SK-N-SH treated with all-trans-retinoic acid at 6 μM for 48 hours (cell line): ENCODE measurements at regions not wholly inside any gene's neighbourhood (a gene's known extent, or its start where the extent isn't known, plus 50 kb on each side); places are given as distances from the start of the nearest gene placed in this dataset.

Experiments
- ATAC-seq: fragments of 200-7000 bp; cut with Tn5 transposase; 3 replicates; pipeline ENCODE4 v1.9.1; 2020; ENCODE audit warnings: mild to moderate bottlenecking, moderate library complexity
- ARNTL ChIP-seq: fragments of 450-650 bp; formaldehyde crosslinking; IDR thresholded peaks from 2 replicates; pipeline ENCODE4 v1.5.0; 2020; ENCODE audit warnings: low read depth, mild to moderate bottlenecking, moderate library complexity, borderline replicate concordance
- BACH2 ChIP-seq: fragments of 250-450 bp; sonication (Bioruptor Pico); IDR thresholded peaks from 2 replicates; pipeline ENCODE4 v1.9.0; 2021; ENCODE audit warnings: mild to moderate bottlenecking, borderline replicate concordance
- CREB5 ChIP-seq: fragments of 250-450 bp; sonication (Bioruptor Pico); IDR thresholded peaks from 2 replicates; pipeline ENCODE4 v1.5.1; 2020; ENCODE audit warnings: low read depth, mild to moderate bottlenecking, moderate library complexity
- CSDC2 ChIP-seq: fragments of 250-450 bp; sonication (Bioruptor Pico); IDR thresholded peaks from 2 replicates; pipeline ENCODE4 v1.5.0; 2020; ENCODE audit warnings: mild to moderate bottlenecking, moderate library complexity
- CSRNP3 ChIP-seq: fragments of 250-450 bp; sonication (Bioruptor Pico); IDR thresholded peaks from 2 replicates; pipeline ENCODE4 v1.5.1; 2021; ENCODE audit warnings: mild to moderate bottlenecking, moderate library complexity
- ESRRG ChIP-seq: fragments of 250-450 bp; sonication (Bioruptor Pico); IDR thresholded peaks from 2 replicates; pipeline ENCODE4 v1.6.1; 2021; ENCODE audit warnings: mild to moderate bottlenecking
- GLIS3 ChIP-seq: fragments of 250-450 bp; sonication (Bioruptor Pico); IDR thresholded peaks from 2 replicates; pipeline ENCODE4 v1.5.0; 2020; ENCODE audit warnings: mild to moderate bottlenecking, moderate library complexity
- ISL1 ChIP-seq: fragments of 250-450 bp; sonication (Bioruptor Pico); IDR thresholded peaks from 2 replicates; pipeline ENCODE4 v2.1.2; 2022; ENCODE audit warnings: mild to moderate bottlenecking, moderate library complexity
- OSR1 ChIP-seq: fragments of 250-450 bp; sonication (Bioruptor Pico); IDR thresholded peaks from 2 replicates; pipeline ENCODE4 v1.8.0; 2022; ENCODE audit warnings: moderate library complexity, mild to moderate bottlenecking, inconsistent platforms
- PATZ1 ChIP-seq: fragments of 250-450 bp; sonication (Bioruptor Pico); IDR thresholded peaks from 2 replicates; pipeline ENCODE4 v1.8.0; 2020; ENCODE audit warnings: mild to moderate bottlenecking, moderate library complexity, borderline replicate concordance
- POU6F1 ChIP-seq: fragments of 250-450 bp; sonication (Bioruptor Pico); IDR thresholded peaks from 2 replicates; pipeline ENCODE4 v1.8.0; 2021; ENCODE audit warnings: low read depth, mild to moderate bottlenecking, moderate library complexity, borderline replicate concordance
- PPARA ChIP-seq: fragments of 250-450 bp; sonication (Bioruptor Pico); IDR thresholded peaks from 2 replicates; pipeline ENCODE4 v1.5.0; 2020; ENCODE audit warnings: mild to moderate bottlenecking, borderline replicate concordance
- RARB ChIP-seq: fragments of 250-450 bp; sonication (Bioruptor Pico); IDR thresholded peaks from 2 replicates; pipeline ENCODE4 v1.8.0; 2021; ENCODE audit warnings: mild to moderate bottlenecking, moderate library complexity
- SNAI2 ChIP-seq: fragments of 250-450 bp; sonication (Bioruptor Pico); IDR thresholded peaks from 2 replicates; pipeline ENCODE4 v1.5.0; 2020; ENCODE audit warnings: mild to moderate bottlenecking, moderate library complexity
- TCF4 ChIP-seq: fragments of 250-450 bp; sonication (Bioruptor Pico); IDR thresholded peaks from 2 replicates; pipeline ENCODE4 v1.8.0; 2021; ENCODE audit warnings: mild to moderate bottlenecking, moderate library complexity, borderline replicate concordance
- TOX ChIP-seq: fragments of 250-450 bp; sonication (Bioruptor Pico); IDR thresholded peaks from 2 replicates; pipeline ENCODE4 v1.8.0; 2021; ENCODE audit warnings: mild to moderate bottlenecking, moderate library complexity, borderline replicate concordance
- TSHZ2 ChIP-seq: fragments of 250-450 bp; sonication (Bioruptor Pico); IDR thresholded peaks from 2 replicates; pipeline ENCODE4 v1.5.0; 2020; ENCODE audit warnings: mild to moderate bottlenecking, moderate library complexity
- ZC3H10 ChIP-seq: fragments of 250-450 bp; sonication (Bioruptor Pico); IDR thresholded peaks from 2 replicates; pipeline ENCODE4 v1.5.1; 2021; ENCODE audit warnings: mild to moderate bottlenecking, moderate library complexity
- ZFP3 ChIP-seq: fragments of 250-450 bp; sonication (Bioruptor Pico); IDR thresholded peaks from 2 replicates; pipeline ENCODE4 v1.5.0; 2020; ENCODE audit warnings: mild to moderate bottlenecking, moderate library complexity
- ZFP30 ChIP-seq: fragments of 450-650 bp; formaldehyde crosslinking; IDR thresholded peaks from 2 replicates; pipeline ENCODE4 v1.5.0; 2022; ENCODE audit warnings: mild to moderate bottlenecking, moderate library complexity
- ZNF565 ChIP-seq: fragments of 450-650 bp; formaldehyde crosslinking; conservative IDR thresholded peaks from 2 replicates; pipeline ENCODE4 v1.5.0; 2020; ENCODE audit warnings: low read depth, mild to moderate bottlenecking, moderate library complexity
- ZNF70 ChIP-seq: fragments of 450-650 bp; formaldehyde crosslinking; IDR thresholded peaks from 2 replicates; pipeline ENCODE4 v1.5.0; 2020; ENCODE audit warnings: mild to moderate bottlenecking, moderate library complexity
- ZNF8 ChIP-seq: fragments of 450-650 bp; formaldehyde crosslinking; IDR thresholded peaks from 2 replicates; pipeline ENCODE4 v1.5.0; 2020; ENCODE audit warnings: mild to moderate bottlenecking, moderate library complexity

- TF ChIP-seq ZNF565 (CRISPR knock-in tag), result no peak
- TF ChIP-seq CSDC2 (CRISPR knock-in tag), result no peak
- no peak for TF ChIP-seq ZC3H10 (CRISPR knock-in tag)
- TF ChIP-seq POU6F1 (CRISPR knock-in tag), result no peak
- no peak for TF ChIP-seq ARNTL (CRISPR knock-in tag)
- no peak for TF ChIP-seq CSRNP3 (CRISPR knock-in tag)
- no peak for TF ChIP-seq ZFP30 (CRISPR knock-in tag)
- TF ChIP-seq ZNF70 (CRISPR knock-in tag), result no peak
- TF ChIP-seq PPARA (CRISPR knock-in tag), result no peak
- TF ChIP-seq RARB (CRISPR knock-in tag), result no peak
- no peak for TF ChIP-seq PATZ1
- ATAC-seq, result peak; percentile 45; the same call in 2 of the 3 replicates
These were observed 680.0 kb downstream of the TRIML1 start for GRCh38 chr4:188819233-188819632.

- ATAC-seq, result no peak
- no peak for TF ChIP-seq PATZ1
- no peak for TF ChIP-seq TSHZ2
- TF ChIP-seq OSR1 (CRISPR knock-in tag), result no peak
- TF ChIP-seq SNAI2 (CRISPR knock-in tag), result no peak
- TF ChIP-seq ZFP3 (CRISPR knock-in tag), result no peak
- no peak for TF ChIP-seq PPARA (CRISPR knock-in tag)
- TF ChIP-seq CSDC2 (CRISPR knock-in tag), result no peak
- TF ChIP-seq ESRRG (CRISPR knock-in tag), result no peak
- no peak for TF ChIP-seq TCF4 (CRISPR knock-in tag)
- no peak for TF ChIP-seq TOX (CRISPR knock-in tag)
- no peak for TF ChIP-seq ZNF70 (CRISPR knock-in tag)
- no peak for TF ChIP-seq BACH2 (CRISPR knock-in tag)
- no peak for TF ChIP-seq GLIS3 (CRISPR knock-in tag)
- no peak for TF ChIP-seq ZNF8 (CRISPR knock-in tag)
- TF ChIP-seq RARB (CRISPR knock-in tag), result no peak
These were observed 682.3 kb downstream of the TRIML1 start for GRCh38 chr4:188821500-188821899.

- no peak; the same call in 2 of the 3 replicates for ATAC-seq
- no peak for TF ChIP-seq TOX (CRISPR knock-in tag)
- no peak for TF ChIP-seq ESRRG (CRISPR knock-in tag)
- no peak for TF ChIP-seq OSR1 (CRISPR knock-in tag)
- no peak for TF ChIP-seq ISL1 (CRISPR knock-in tag)
- no peak for TF ChIP-seq ZNF70 (CRISPR knock-in tag)
- no peak for TF ChIP-seq ZFP3 (CRISPR knock-in tag)
- TF ChIP-seq BACH2 (CRISPR knock-in tag), result no peak
- TF ChIP-seq CSDC2 (CRISPR knock-in tag), result no peak
- TF ChIP-seq CREB5 (CRISPR knock-in tag), result no peak
- no peak for TF ChIP-seq RARB (CRISPR knock-in tag)
- no peak for TF ChIP-seq ZNF565 (CRISPR knock-in tag)
- TF ChIP-seq POU6F1 (CRISPR knock-in tag), result no peak
- no peak for TF ChIP-seq ARNTL (CRISPR knock-in tag)
- no peak for TF ChIP-seq ZNF8 (CRISPR knock-in tag)
These were observed 683.5 kb downstream of the TRIML1 start for GRCh38 chr4:188822698-188823097.
